Progenitor cell of endocrine pancreas (in vitro differentiated cells): ENCODE measurements at regions not wholly inside any gene's neighbourhood (a gene's known extent, or its start where the extent isn't known, plus 50 kb on each side); places are given as distances from the start of the nearest gene placed in this dataset.

ENCODE experiments used
- DNase-seq: peaks from one replicate; pipeline ENCODE4 v3.0.0; 2021; ENCODE audit warnings: low spot score; ENCODE audit not compliant: unreplicated experiment
- H3K27ac Mint-ChIP-seq: 2 replicates; pipeline ENCODE4 v1.8.0; 2021; ENCODE audit warnings: mild to moderate bottlenecking, moderate library complexity, mixed read lengths
- H3K27me3 Mint-ChIP-seq: 2 replicates; pipeline ENCODE4 v1.8.0; 2021; ENCODE audit warnings: mixed read lengths
- H3K36me3 Mint-ChIP-seq: 2 replicates; pipeline ENCODE4 v1.8.0; 2022; ENCODE audit warnings: mixed read lengths; ENCODE audit not compliant: insufficient read depth
- H3K4me1 Mint-ChIP-seq: 2 replicates; pipeline ENCODE4 v1.8.0; 2021; ENCODE audit warnings: low read depth, mixed read lengths
- H3K4me3 Mint-ChIP-seq: 2 replicates; pipeline ENCODE4 v1.8.0; 2021; ENCODE audit warnings: low read depth, mild to moderate bottlenecking, moderate library complexity, mixed read lengths
- H3K9me3 Mint-ChIP-seq: 2 replicates; pipeline ENCODE4 v1.8.0; 2021; ENCODE audit warnings: low read depth, mixed read lengths
- TF ChIP-seq, protein P1 (sequence below): fragments of 200-600 bp; sonication (generic); IDR thresholded peaks from one replicate; pipeline ENCODE4 v1.5.0; 2021; ENCODE audit warnings: antibody characterized with exemption, mild to moderate bottlenecking; ENCODE audit not compliant: unreplicated experiment

DNA sequence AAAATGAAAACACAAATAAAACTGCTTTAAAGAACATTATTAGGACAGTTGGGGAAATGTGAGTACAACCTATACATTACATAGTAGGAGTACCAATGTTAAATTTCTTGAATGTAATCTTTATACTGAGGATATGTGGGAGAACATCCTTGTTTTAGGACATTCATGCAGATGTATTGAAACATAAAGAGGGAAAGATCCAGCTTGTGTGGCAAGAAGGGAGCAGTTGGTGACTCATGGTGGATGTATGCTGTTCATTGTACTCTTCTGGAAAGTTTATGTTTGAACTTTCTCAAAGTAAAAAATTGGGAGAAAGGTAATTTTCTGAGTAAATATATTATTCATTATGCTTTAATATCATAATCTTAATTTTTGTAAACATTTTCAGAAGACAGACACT, 132.1 kb upstream of the DLGAP1 start:
- no peaks in the 10 kb centered on the region for H3K36me3 Mint-ChIP-seq
- no peaks in the 10 kb centered on the region for H3K9me3 Mint-ChIP-seq
- no peak overlapping the region for H3K4me3 Mint-ChIP-seq
- no peak overlapping the region for H3K27ac Mint-ChIP-seq
- DNase-seq: no peak
- TF ChIP-seq, protein P1, sequence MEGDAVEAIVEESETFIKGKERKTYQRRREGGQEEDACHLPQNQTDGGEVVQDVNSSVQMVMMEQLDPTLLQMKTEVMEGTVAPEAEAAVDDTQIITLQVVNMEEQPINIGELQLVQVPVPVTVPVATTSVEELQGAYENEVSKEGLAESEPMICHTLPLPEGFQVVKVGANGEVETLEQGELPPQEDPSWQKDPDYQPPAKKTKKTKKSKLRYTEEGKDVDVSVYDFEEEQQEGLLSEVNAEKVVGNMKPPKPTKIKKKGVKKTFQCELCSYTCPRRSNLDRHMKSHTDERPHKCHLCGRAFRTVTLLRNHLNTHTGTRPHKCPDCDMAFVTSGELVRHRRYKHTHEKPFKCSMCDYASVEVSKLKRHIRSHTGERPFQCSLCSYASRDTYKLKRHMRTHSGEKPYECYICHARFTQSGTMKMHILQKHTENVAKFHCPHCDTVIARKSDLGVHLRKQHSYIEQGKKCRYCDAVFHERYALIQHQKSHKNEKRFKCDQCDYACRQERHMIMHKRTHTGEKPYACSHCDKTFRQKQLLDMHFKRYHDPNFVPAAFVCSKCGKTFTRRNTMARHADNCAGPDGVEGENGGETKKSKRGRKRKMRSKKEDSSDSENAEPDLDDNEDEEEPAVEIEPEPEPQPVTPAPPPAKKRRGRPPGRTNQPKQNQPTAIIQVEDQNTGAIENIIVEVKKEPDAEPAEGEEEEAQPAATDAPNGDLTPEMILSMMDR: no peak
- H3K4me1 Mint-ChIP-seq: peaks cover 8% of the 10 kb centered on the region
- H3K27me3 Mint-ChIP-seq: peaks cover 2% of the 10 kb centered on the region

DNA sequence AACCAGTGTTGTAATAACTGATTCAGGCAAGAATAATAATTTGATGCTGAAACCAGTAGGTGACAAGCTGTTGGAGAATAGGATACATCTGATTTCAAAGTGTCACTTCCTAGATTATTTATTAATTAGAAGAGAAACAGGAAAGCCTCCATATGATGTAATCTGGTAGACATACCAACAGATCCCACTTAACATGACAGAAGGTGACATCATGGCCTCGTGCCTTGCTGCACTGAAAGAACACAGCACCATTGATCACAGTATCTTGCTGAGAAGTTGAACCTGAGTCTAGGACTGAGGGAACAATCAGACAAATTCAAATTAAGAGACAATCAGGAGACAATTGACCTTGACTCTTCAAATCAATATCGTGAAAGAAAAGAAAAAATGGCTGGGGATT, 131.6 kb upstream of the DLGAP1 start:
- Mint-ChIP-seq H3K9me3 (no peaks in the 10 kb centered on the region), H3K27ac (no peak overlapping the region), H3K27me3 (peaks cover 2% of the 10 kb centered on the region), H3K4me3 (no peak overlapping the region), H3K4me1 (peaks cover 8% of the 10 kb centered on the region), H3K36me3 (no peaks in the 10 kb centered on the region)
- TF ChIP-seq, protein P1: no peak
- no peak for DNase-seq

DNA sequence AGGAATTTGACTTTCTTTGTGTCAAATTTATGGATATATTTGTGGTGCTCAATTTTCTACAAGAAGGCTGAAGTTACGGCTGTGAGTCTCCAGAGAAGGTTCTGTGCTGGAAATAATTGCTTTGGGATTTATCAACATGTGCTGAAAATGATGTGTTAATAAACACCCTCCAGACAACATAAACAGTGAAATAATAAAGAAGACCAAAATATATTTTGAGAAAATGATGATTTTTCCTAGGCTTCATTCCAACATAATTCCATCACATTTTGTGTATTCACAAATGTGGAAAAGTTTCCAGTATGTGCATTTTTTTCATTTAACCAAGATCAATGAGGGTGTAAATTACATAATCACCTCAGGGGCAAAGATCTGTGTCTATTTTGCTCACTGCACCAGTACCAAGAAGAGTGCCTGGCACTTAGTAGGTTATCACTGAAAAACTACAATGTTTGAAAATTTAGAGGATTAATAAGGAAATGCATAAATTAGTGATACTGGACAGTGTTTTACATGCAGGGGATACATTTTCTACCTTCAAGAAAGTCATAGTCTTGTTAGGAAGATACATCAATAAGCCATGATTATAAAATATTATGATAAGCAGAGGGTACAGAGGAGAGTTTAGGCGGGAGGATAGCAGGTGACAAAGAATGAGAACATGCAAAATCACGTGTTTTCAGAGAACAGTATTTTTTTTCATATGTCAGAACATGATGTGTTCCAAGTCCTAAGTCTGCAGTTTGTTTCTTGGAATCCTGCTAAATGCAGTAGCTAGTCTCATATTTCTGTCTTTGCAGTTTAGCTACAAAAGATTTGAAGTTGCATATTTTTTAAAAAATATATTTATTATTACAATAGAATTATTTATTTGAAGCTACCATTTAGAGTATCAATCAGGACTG, 127.6 kb upstream of the DLGAP1 start:
- TF ChIP-seq, protein P1: no peak
- Mint-ChIP-seq H3K27ac (peak overlapping the region; percentile 70), H3K36me3 (no peaks in the 10 kb centered on the region), H3K9me3 (peaks cover under 1% of the 10 kb centered on the region), H3K27me3 (peaks cover 2% of the 10 kb centered on the region), H3K4me1 (no peaks in the 10 kb centered on the region), H3K4me3 (no peak overlapping the region)
- no peak for DNase-seq

DNA sequence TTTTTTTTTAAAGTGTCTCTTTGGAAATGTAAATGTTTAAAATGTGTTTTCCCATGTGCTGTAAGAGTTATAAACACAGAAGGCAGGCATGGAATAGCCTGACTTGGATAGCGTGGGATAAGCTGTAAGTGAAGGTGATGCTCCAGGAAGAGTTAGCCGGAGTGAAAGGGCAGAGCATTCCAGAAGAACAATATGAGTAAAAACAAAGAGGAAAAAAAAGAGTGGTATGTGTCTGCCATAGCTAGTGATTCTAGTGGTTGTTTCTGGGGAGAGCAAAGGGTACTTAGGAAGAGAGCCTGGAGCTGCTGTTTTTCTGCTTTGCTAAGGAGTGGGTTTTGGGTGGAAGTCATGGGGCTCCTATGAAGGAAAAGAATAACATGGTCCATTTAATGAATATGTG, 126.9 kb upstream of the DLGAP1 start:
- TF ChIP-seq, protein P1: no peak
- H3K27me3 Mint-ChIP-seq: no peaks in the 10 kb centered on the region
- peaks cover 8% of the 10 kb centered on the region for H3K9me3 Mint-ChIP-seq
- H3K4me3 Mint-ChIP-seq: no peak overlapping the region
- DNase-seq: no peak
- no peaks in the 10 kb centered on the region for H3K4me1 Mint-ChIP-seq
- H3K27ac Mint-ChIP-seq: no peak overlapping the region
- no peaks in the 10 kb centered on the region for H3K36me3 Mint-ChIP-seq

DNA sequence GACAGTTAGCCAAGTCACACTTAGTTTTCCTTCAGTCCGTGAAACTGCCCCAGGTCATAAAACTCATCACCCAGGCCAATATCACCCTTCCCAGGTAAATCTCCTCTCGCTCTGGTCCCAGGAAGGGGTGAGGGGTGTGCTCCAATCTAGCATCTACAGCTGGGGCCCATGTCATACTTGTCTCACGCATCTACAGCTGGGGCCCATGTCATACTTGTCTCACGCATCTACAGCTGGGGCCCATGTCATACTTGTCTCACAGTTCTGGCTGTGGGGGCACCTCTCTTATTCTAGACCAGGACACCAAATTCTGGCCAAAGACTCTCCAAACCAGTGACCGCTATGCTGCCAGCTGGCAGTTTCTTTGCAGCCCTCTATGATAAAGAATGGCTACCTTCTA, 123.3 kb upstream of the DLGAP1 start:
- Mint-ChIP-seq H3K27me3 (no peaks in the 10 kb centered on the region), H3K36me3 (peaks cover 1% of the 10 kb centered on the region), H3K27ac (no peak overlapping the region), H3K9me3 (peaks cover 31% of the 10 kb centered on the region), H3K4me1 (no peaks in the 10 kb centered on the region), H3K4me3 (no peak overlapping the region)
- TF ChIP-seq, protein P1: no peak
- no peak for DNase-seq
